H1 (cell line): ENCODE measurements at regions not wholly inside any gene's neighbourhood (a gene's known extent, or its start where the extent isn't known, plus 50 kb on each side); places are given as distances from the start of the nearest gene placed in this dataset.

Experiments used
- CTCF ChIA-PET: fragments of 300-600 bp; sonication (Branson Sonifier 250); formaldehyde crosslinking; loops from one replicate; lab custom pipeline; 2021; ENCODE audit not compliant: partially characterized antibody; lab: Charles Lee
- POLR2A ChIA-PET: fragments of 300-600 bp; sonication (Branson Sonifier 250); formaldehyde crosslinking; loops from one replicate; lab custom pipeline; 2021; ENCODE audit warnings: inconsistent platforms; ENCODE audit not compliant: partially characterized antibody; lab: Charles Lee
- DNase-seq, 2 experiments: peaks; one replicate each; pipeline versions ENCODE4 v3.0.0 to v3.0.0-alpha.2; 2010 to 2022; ENCODE audit warnings: low spot score in 2 of 2, low read depth in 1 of 2, mixed read lengths in 1 of 2
- FAIRE-seq: peaks from 2 replicates; lab custom pipeline; 2011; peaks lifted over from hg19 to GRCh38; lab: Jason Lieb, UNC
- H2AFZ ChIP-seq: 2 replicates; pipeline ENCODE4 v1.8.1; 2012; ENCODE audit warnings: low read length, inconsistent platforms
- H2AK5ac ChIP-seq: 2 replicates; pipeline ENCODE4 v1.6.1; 2013; ENCODE audit warnings: low read depth, low read length
- H2BK120ac ChIP-seq: replicated peaks from 2 replicates; pipeline ENCODE3; 2013; ENCODE audit warnings: low read depth, low read length, inconsistent platforms
- H2BK12ac ChIP-seq: 2 replicates; pipeline ENCODE4 v1.6.1; 2013; ENCODE audit warnings: low read depth, low read length
- H2BK15ac ChIP-seq: 2 replicates; pipeline ENCODE4 v1.6.1; 2013; ENCODE audit warnings: low read length
- H2BK20ac ChIP-seq: 2 replicates; pipeline ENCODE4 v1.6.1; 2013; ENCODE audit warnings: low read length
- H2BK5ac ChIP-seq: 2 replicates; pipeline ENCODE4 v1.6.1; 2013; ENCODE audit warnings: low read depth, low read length
- H3K14ac ChIP-seq: 2 replicates; pipeline ENCODE4 v1.6.1; 2013; ENCODE audit warnings: inconsistent platforms; ENCODE audit not compliant: insufficient read length
- H3K18ac ChIP-seq: 2 replicates; pipeline ENCODE4 v1.6.1; 2013; ENCODE audit warnings: low read length; ENCODE audit errors: extremely low read depth
- H3K23ac ChIP-seq: 2 replicates; pipeline ENCODE4 v1.6.1; 2013; ENCODE audit warnings: inconsistent platforms; ENCODE audit not compliant: insufficient read length
- H3K23me2 ChIP-seq: 2 replicates; pipeline ENCODE4 v1.6.1; 2013; ENCODE audit warnings: low read depth, low read length
- H3K27ac ChIP-seq: 2 replicates; pipeline ENCODE4 v1.6.1; 2011; ENCODE audit warnings: low read depth, low read length, inconsistent platforms
- H3K27me3 ChIP-seq, 4 experiments: replicated peaks in 1 of 4; 1 replicate in 1 of 4; 2 replicates in 3 of 4; pipeline versions ENCODE4 v1.6.1 to v1.8.1; 2011 to 2013; ENCODE audit warnings: low read length in 3 of 4, mild to moderate bottlenecking in 3 of 4, inconsistent platforms in 2 of 4, mixed read lengths in 2 of 4, moderate library complexity in 1 of 4; ENCODE audit not compliant: control insufficient read depth in 3 of 4, insufficient read depth in 3 of 4; ENCODE audit errors: extremely low read depth in 1 of 4
- H3K36me3 ChIP-seq, 4 experiments: 2 replicates each; pipeline versions ENCODE4 v1.6.1 to v1.8.1; 2011 to 2013; ENCODE audit warnings: mild to moderate bottlenecking in 4 of 4, low read length in 3 of 4, moderate library complexity in 2 of 4, control low read depth in 1 of 4, inconsistent platforms in 1 of 4; ENCODE audit not compliant: insufficient read depth in 4 of 4, control insufficient read depth in 2 of 4
- H3K4ac ChIP-seq: replicated peaks from 2 replicates; pipeline ENCODE3; 2013; ENCODE audit warnings: low read length, low read depth, mixed read lengths, inconsistent platforms; ENCODE audit not compliant: insufficient read length
- H3K4me1 ChIP-seq, 4 experiments: replicated peaks in 1 of 4; 1 replicate in 1 of 4; 2 replicates in 3 of 4; pipeline versions ENCODE4 v1.6.1 to v1.8.1; 2011 to 2013; ENCODE audit warnings: low read length in 3 of 4, inconsistent platforms in 2 of 4, mixed read lengths in 1 of 4; ENCODE audit not compliant: insufficient read depth in 4 of 4, control insufficient read depth in 3 of 4
- H3K4me2 ChIP-seq, 2 experiments: 2 replicates each; pipeline versions ENCODE4 v1.6.1 to v1.8.1; 2011 to 2013; ENCODE audit warnings: low read depth in 2 of 2, low read length in 2 of 2, control low read depth in 1 of 2, inconsistent platforms in 1 of 2, mild to moderate bottlenecking in 1 of 2; ENCODE audit not compliant: insufficient read depth in 1 of 2
- H3K4me3 ChIP-seq, 4 experiments: fragments of 200-600, 300-600 bp in 1 of 4; sonication (generic), shearing (Covaris generic), sonication (Bioruptor Twin) in 1 of 4; 2 replicates each; pipeline versions ENCODE4 v1.5.1 to v1.8.1; 2011 to 2016; ENCODE audit warnings: low read length in 4 of 4, low read depth in 3 of 4, control low read depth in 2 of 4, inconsistent platforms in 2 of 4, mild to moderate bottlenecking in 2 of 4, mixed read lengths in 1 of 4, moderate library complexity in 1 of 4; ENCODE audit not compliant: insufficient read depth in 2 of 4; ENCODE audit errors: extremely low read depth in 1 of 4
- H3K56ac ChIP-seq: replicated peaks from 2 replicates; pipeline ENCODE3; 2013; ENCODE audit warnings: low read depth, mild to moderate bottlenecking, mixed read lengths, low read length, inconsistent platforms; ENCODE audit not compliant: insufficient read length
- H3K79me1 ChIP-seq: 2 replicates; pipeline ENCODE4 v1.6.1; 2013; ENCODE audit warnings: low read depth, low read length, control low read depth
- H3K79me2 ChIP-seq, 2 experiments: 2 replicates each; pipeline versions ENCODE4 v1.6.1 to v1.8.1; 2012 to 2013; ENCODE audit warnings: low read length in 2 of 2, mild to moderate bottlenecking in 2 of 2, inconsistent platforms in 1 of 2; ENCODE audit not compliant: insufficient read depth in 2 of 2, control insufficient read depth in 1 of 2
- H3K9ac ChIP-seq, 4 experiments: replicated peaks in 1 of 4; 1 replicate in 1 of 4; 2 replicates in 3 of 4; pipeline versions ENCODE4 v1.6.1 to v1.8.1; 2011 to 2013; ENCODE audit warnings: low read depth in 3 of 4, low read length in 3 of 4, control low read depth in 2 of 4, mild to moderate bottlenecking in 2 of 4, moderate library complexity in 2 of 4, inconsistent platforms in 1 of 4; ENCODE audit errors: extremely low read depth in 1 of 4
- H3K9me3 ChIP-seq, 2 experiments: 2 replicates each; pipeline versions ENCODE4 v1.6.1 to v1.8.1; 2012 to 2013; ENCODE audit warnings: mild to moderate bottlenecking in 2 of 2, moderate library complexity in 2 of 2, control low read depth in 1 of 2, inconsistent platforms in 1 of 2, low read depth in 1 of 2, low read length in 1 of 2, mixed read lengths in 1 of 2; ENCODE audit not compliant: insufficient read depth in 2 of 2
- H4K20me1 ChIP-seq, 2 experiments: replicated peaks in 1 of 2; 2 replicates each; pipeline versions ENCODE3 to v1.8.1; 2011 to 2013; ENCODE audit warnings: inconsistent platforms in 2 of 2, low read length in 2 of 2, mild to moderate bottlenecking in 1 of 2; ENCODE audit not compliant: insufficient read depth in 2 of 2, control insufficient read depth in 1 of 2
- H4K5ac ChIP-seq: 2 replicates; pipeline ENCODE4 v1.6.1; 2013; ENCODE audit warnings: low read length, low read depth, mixed read lengths, inconsistent platforms; ENCODE audit not compliant: insufficient read length
- H4K8ac ChIP-seq: 2 replicates; pipeline ENCODE4 v1.8.0; 2013; ENCODE audit warnings: mild to moderate bottlenecking, moderate library complexity, low read length, inconsistent platforms; ENCODE audit not compliant: insufficient read depth; ENCODE audit errors: extremely low read depth
- H4K91ac ChIP-seq: replicated peaks from 2 replicates; pipeline ENCODE3; 2013; ENCODE audit warnings: low read length, mixed read lengths, inconsistent platforms; ENCODE audit not compliant: insufficient read length
- ATF3 ChIP-seq: IDR thresholded peaks from 2 replicates; pipeline ENCODE4 v1.6.1; 2011; ENCODE audit warnings: low read depth, mild to moderate bottlenecking, low read length; ENCODE audit not compliant: insufficient read depth
- HDAC6 ChIP-seq: IDR thresholded peaks from one replicate; pipeline ENCODE4 v1.7.1; 2012; ENCODE audit warnings: low read depth, mild to moderate bottlenecking, inconsistent platforms, low read length, moderate library complexity
- MAX ChIP-seq: IDR thresholded peaks from 2 replicates; pipeline ENCODE4 v1.6.1; 2012; ENCODE audit warnings: inconsistent platforms
- PHF8 ChIP-seq: fragments of 200-600 bp; sonication (generic); conservative IDR thresholded peaks from 2 replicates; pipeline ENCODE4 v1.7.1; 2012; ENCODE audit warnings: low read depth, mild to moderate bottlenecking, inconsistent platforms, low read length, moderate library complexity
- RNF2 ChIP-seq: fragments of 200-900, 300-1000 bp; sonication (generic); IDR thresholded peaks from 2 replicates; pipeline ENCODE4 v1.7.1; 2016; ENCODE audit warnings: borderline replicate concordance, low read depth, mild to moderate bottlenecking, antibody characterized with exemption, low read length; ENCODE audit not compliant: poor library complexity, severe bottlenecking; ENCODE audit errors: missing control alignments
- SIN3A ChIP-seq, 2 experiments: IDR thresholded peaks in 1 of 2; conservative IDR thresholded peaks in 1 of 2; 2 replicates each; pipeline ENCODE4 v1.6.1; 2011 to 2012; ENCODE audit warnings: low read length in 2 of 2, improper control_type of control experiment in 1 of 2, low read depth in 1 of 2, mild to moderate bottlenecking in 1 of 2
- WGBS, 2 experiments: shearing (Covaris generic) in 1 of 2; methylation state at CpG; one replicate each; pipeline versions ENCODE4 v1.1.6 to v1.1.7; 2013 to 2015; ENCODE audit warnings: low lambda C conversion rate in 2 of 2, mixed read lengths in 2 of 2, inconsistent platforms in 1 of 2, low coverage in 1 of 2, missing lambda C conversion rate in 1 of 2; ENCODE audit not compliant: insufficient replicate concordance in 2 of 2, insufficient coverage in 1 of 2, insufficient read length in 1 of 2; ENCODE audit errors: extremely low coverage in 1 of 2, missing lambda C conversion rate in 1 of 2; 5-methylcytosine and 5-hydroxymethylcytosine counted together

DNA sequence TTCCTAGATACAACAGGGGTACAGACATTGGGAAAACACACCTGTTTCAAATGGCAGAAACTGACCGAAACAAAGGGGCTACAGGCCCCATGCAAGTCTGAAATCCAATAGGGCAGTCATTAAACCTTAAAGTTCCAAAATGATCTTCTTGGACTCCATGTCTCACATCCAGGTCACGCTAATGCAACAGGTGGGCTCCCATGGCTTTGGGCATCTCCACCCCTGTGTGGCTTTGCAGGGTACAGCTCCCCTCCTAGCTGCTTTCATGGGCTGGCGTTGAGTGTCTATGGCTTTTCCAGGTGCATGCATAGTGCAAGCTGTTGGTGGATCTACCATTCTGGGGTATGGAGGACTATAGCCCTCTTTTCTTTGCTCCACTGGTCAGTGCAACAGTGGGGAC lies 248.1 kb upstream of the RHOBTB1 start:
- no peak overlapping the region for H4K5ac ChIP-seq
- DNase-seq = no peak
- ChIA-PET CTCF (interaction anchor here (0.6 to 4.6 kb wide), 7 partner anchors 13 to 434 kb away, joined by 3 to 26 read pairs (median 3); no protein-coding TSS in a partner anchor), POLR2A (no interaction called here)
- H3K9me3 ChIP-seq = peaks cover 14 to 18% of the 10 kb centered on the region in 2 experiments; a peak in 3 of 4 replicates
- FAIRE-seq = no peak
- no peak overlapping the region for H3K23ac ChIP-seq
- no peaks in the 10 kb centered on the region; a peak in 1 of 8 replicates for H3K36me3 ChIP-seq
- H2BK12ac ChIP-seq = no peak overlapping the region
- H2BK120ac ChIP-seq = no peak overlapping the region
- H3K18ac ChIP-seq = no peak overlapping the region
- H3K27ac ChIP-seq = no peak overlapping the region
- no peaks in the 10 kb centered on the region for H3K79me2 ChIP-seq
- TF ChIP-seq SIN3A (conservative IDR thresholded peaks at IDR 0.05 in 1 of 2, IDR thresholded peaks at IDR 0.05 in 1 of 2; ENCODE audit: low read depth in 1 of 2, low read length in 2 of 2) (no peak), RNF2 (no peak), HDAC6 (no peak), MAX (no peak), PHF8 (no peak), ATF3 (no peak)
- H3K14ac ChIP-seq = no peak overlapping the region
- no peak overlapping the region for H3K4ac ChIP-seq
- no peak overlapping the region for H3K4me3 ChIP-seq
- no peaks in the 10 kb centered on the region for H3K23me2 ChIP-seq
- no peak overlapping the region for H2AK5ac ChIP-seq
- H3K9ac ChIP-seq = no peak overlapping the region
- WGBS, 2 experiments = 79% methylated on average over 3 of the region's 3 CpGs; no CpG with 5 or more reads in 1 of the 2 experiments
- H2BK5ac ChIP-seq = no peak overlapping the region
- H4K91ac ChIP-seq = no peak overlapping the region
- no peak overlapping the region for H3K4me2 ChIP-seq
- no peak overlapping the region for H2BK15ac ChIP-seq
- H3K79me1 ChIP-seq = no peaks in the 10 kb centered on the region
- H3K27me3 ChIP-seq = no peaks in the 10 kb centered on the region
- H2BK20ac ChIP-seq = no peak overlapping the region
- no peak overlapping the region for H3K56ac ChIP-seq
- H3K4me1 ChIP-seq = peaks cover 0 to 3% (median 0%) of the 10 kb centered on the region in 4 experiments; a peak in 1 of 7 replicates
- no peak overlapping the region for H4K8ac ChIP-seq
- no peaks in the 10 kb centered on the region for H4K20me1 ChIP-seq
- H2AFZ ChIP-seq = no peak overlapping the region
